ENCODE measurements at regions not wholly inside any gene's neighbourhood (a gene's known extent, or its start where the extent isn't known, plus 50 kb on each side); places are given as distances from the start of the nearest gene placed in this dataset.
A peak's percentile ranks its signal among the peaks of the same experiment; 100 is the strongest.

DNA sequence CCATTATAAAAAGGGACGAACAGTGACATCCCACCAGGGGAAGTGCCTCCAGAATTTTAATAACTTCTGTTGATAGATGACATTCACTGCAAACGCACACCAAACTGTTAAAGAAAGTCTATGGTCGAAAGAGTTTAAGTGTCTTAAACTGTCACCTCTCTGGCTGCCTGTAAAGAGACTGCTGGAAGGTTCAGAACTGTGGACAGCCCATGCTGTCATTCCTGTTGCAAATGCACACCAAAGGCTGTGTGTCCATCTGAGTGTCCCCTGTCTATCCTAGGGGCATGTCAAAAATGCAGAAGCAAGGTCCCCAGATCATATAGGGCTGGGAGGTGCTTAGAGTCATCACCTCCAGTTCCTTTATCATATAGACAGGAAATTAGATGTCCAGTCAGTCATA, 171.8 kb downstream of the CYRIA start:
- Mint-ChIP-seq H3K27me3 (no peaks in the 10 kb centered on the region), H3K9me3 (no peaks in the 10 kb centered on the region), H3K4me3 (no peak overlapping the region), H3K4me1 (ENCODE audit: unreplicated experiment) (peaks cover 4% of the 10 kb centered on the region), H3K27ac (no peak overlapping the region), H3K36me3 (no peaks in the 10 kb centered on the region)
- DNase-seq (ENCODE audit: extremely low spot score, unreplicated experiment): no peak
- TF ChIP-seq, protein P1, sequence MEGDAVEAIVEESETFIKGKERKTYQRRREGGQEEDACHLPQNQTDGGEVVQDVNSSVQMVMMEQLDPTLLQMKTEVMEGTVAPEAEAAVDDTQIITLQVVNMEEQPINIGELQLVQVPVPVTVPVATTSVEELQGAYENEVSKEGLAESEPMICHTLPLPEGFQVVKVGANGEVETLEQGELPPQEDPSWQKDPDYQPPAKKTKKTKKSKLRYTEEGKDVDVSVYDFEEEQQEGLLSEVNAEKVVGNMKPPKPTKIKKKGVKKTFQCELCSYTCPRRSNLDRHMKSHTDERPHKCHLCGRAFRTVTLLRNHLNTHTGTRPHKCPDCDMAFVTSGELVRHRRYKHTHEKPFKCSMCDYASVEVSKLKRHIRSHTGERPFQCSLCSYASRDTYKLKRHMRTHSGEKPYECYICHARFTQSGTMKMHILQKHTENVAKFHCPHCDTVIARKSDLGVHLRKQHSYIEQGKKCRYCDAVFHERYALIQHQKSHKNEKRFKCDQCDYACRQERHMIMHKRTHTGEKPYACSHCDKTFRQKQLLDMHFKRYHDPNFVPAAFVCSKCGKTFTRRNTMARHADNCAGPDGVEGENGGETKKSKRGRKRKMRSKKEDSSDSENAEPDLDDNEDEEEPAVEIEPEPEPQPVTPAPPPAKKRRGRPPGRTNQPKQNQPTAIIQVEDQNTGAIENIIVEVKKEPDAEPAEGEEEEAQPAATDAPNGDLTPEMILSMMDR (conservative IDR thresholded peaks at IDR 0.05): no peak

DNA sequence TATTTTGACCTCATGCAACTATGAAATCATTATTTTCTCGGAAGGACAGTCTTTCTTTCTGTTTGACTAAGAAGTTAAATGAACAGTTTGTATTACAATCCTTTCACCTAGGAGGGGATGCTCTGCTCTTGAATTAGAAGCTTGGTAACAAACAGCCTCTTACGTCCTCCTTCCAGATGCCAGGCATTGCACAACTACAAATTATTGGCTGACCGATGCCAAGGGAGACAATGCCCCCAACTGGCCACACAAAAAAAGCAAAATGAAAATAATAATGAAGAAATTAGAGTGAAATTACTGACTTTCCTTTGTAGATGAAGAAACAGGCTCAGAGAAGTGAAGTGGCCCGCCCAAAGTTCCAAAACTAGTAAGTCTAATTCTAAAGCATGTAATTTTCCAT, 177.9 kb downstream of the CYRIA start:
- Mint-ChIP-seq H3K9me3 (peaks cover 5% of the 10 kb centered on the region), H3K4me1 (ENCODE audit: unreplicated experiment) (peaks cover 6% of the 10 kb centered on the region), H3K4me3 (no peak overlapping the region), H3K27me3 (no peaks in the 10 kb centered on the region), H3K27ac (no peak overlapping the region), H3K36me3 (no peaks in the 10 kb centered on the region)
- no peak for DNase-seq (ENCODE audit: extremely low spot score, unreplicated experiment)
- TF ChIP-seq, protein P1 (conservative IDR thresholded peaks at IDR 0.05): peak; percentile 74

DNA sequence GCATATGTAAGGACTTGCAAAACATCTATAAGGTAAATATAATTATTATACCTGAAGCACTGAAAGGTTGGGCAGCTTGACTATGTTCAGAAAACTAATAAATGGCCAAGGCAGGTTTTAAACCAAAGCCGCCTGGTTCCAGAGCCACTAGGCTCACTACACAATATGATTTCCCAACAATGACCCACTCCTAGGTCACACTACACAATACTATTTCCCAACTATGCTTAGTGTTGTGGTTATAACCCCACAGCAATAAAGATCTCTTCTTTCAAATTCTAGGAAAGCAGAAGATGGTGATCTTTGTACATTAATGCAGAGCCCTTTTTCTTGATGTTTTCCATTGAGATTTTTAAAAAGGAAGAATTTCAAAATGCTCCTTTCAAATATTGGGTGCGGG, 180.4 kb downstream of the CYRIA start:
- TF ChIP-seq, protein P1 (conservative IDR thresholded peaks at IDR 0.05): no peak

DNA sequence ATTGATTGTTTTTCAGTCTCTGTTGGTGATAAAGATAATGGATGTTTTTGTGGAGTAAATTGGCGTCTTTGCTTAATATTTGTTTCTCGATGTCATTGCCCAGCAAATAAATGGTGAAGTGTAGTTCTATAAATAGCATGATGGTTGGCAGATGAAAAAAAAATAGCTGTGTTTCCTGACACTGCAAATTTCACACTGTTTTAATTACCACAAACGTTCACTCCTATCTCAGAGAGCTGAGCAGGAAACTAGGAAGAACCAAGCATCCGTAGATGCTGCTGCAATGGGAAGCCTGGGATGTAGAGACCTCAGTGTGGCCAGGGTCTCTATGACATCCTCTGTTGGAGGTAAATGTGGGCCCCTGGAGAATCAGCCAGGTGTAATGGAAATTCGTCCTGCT, 183.2 kb downstream of the CYRIA start:
- peaks cover under 1% of the 10 kb centered on the region for H3K4me1 Mint-ChIP-seq (ENCODE audit: unreplicated experiment)
- H3K27ac Mint-ChIP-seq: no peak overlapping the region
- H3K36me3 Mint-ChIP-seq: no peaks in the 10 kb centered on the region
- no peak overlapping the region for H3K4me3 Mint-ChIP-seq
- H3K9me3 Mint-ChIP-seq: peaks cover 5% of the 10 kb centered on the region
- no peak for DNase-seq (ENCODE audit: extremely low spot score, unreplicated experiment)
- TF ChIP-seq, protein P1 (conservative IDR thresholded peaks at IDR 0.05): no peak
- H3K27me3 Mint-ChIP-seq: peaks cover 7% of the 10 kb centered on the region

More for the DNA sequence above, 180.4 kb downstream of the CYRIA start:
- no peak overlapping the region for H3K27ac Mint-ChIP-seq
- no peak overlapping the region for H3K4me3 Mint-ChIP-seq
- no peaks in the 10 kb centered on the region for H3K36me3 Mint-ChIP-seq
- DNase-seq (ENCODE audit: extremely low spot score, unreplicated experiment): no peak
- H3K4me1 Mint-ChIP-seq (ENCODE audit: unreplicated experiment): peaks cover 6% of the 10 kb centered on the region
- H3K9me3 Mint-ChIP-seq: peaks cover 5% of the 10 kb centered on the region
- peaks cover 3% of the 10 kb centered on the region for H3K27me3 Mint-ChIP-seq

DNA sequence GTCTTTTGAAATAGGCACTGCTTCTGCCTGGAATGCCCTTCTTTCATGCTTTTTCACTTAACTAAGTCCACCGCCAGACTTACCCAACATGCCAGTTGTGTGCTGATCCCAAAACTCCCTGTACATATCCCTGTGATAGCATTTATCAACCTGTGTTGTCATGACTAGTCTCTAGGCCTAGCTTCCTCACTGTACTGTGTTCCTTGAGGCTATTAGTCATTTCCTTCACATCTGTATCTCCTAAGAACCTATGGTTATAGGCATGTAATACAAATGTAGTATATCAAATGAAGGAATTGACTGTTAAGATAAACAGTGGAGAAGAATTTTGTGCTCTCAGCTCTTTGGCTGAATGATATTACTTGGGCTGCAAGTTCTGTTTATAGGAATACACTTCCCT, 184.3 kb downstream of the CYRIA start:
- Mint-ChIP-seq H3K27ac (no peak overlapping the region), H3K4me3 (no peak overlapping the region), H3K36me3 (no peaks in the 10 kb centered on the region), H3K9me3 (peaks cover 5% of the 10 kb centered on the region), H3K4me1 (ENCODE audit: unreplicated experiment) (no peaks in the 10 kb centered on the region), H3K27me3 (peaks cover 7% of the 10 kb centered on the region)
- TF ChIP-seq, protein P1 (conservative IDR thresholded peaks at IDR 0.05): no peak
- no peak for DNase-seq (ENCODE audit: extremely low spot score, unreplicated experiment)

DNA sequence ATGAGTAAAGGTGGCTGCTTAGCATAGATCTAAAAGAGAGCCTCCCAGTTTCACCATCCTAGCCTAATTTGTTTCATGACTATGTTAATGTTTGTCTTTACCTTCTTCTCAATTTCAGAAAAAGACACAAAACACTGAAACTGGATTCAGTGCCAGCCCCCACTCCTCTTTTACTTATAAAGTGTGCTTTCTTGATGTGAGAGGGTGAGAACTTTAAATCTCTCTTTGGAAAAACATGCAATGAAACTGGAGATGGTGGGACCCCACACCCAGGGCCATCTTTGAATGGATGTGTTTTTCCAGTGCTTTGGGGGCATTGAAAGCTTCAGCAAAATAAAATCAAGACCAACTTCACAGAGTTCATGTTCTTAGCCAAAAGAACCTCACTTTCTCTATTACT, 185.9 kb downstream of the CYRIA start:
- no peak overlapping the region for H3K27ac Mint-ChIP-seq
- no peaks in the 10 kb centered on the region for H3K36me3 Mint-ChIP-seq
- H3K9me3 Mint-ChIP-seq: peaks cover 3% of the 10 kb centered on the region
- H3K27me3 Mint-ChIP-seq: peaks cover 7% of the 10 kb centered on the region
- TF ChIP-seq, protein P1 (conservative IDR thresholded peaks at IDR 0.05): no peak
- H3K4me3 Mint-ChIP-seq: no peak overlapping the region
- no peak for DNase-seq (ENCODE audit: extremely low spot score, unreplicated experiment)
- H3K4me1 Mint-ChIP-seq (ENCODE audit: unreplicated experiment): peaks cover 4% of the 10 kb centered on the region

All from type B pancreatic cell (in vitro differentiated cells).